ENCODE measurements at regions not wholly inside any gene's neighbourhood (a gene's known extent, or its start where the extent isn't known, plus 50 kb on each side); places are given as distances from the start of the nearest gene placed in this dataset.
A peak's percentile ranks its signal among the peaks of the same experiment; 100 is the strongest.

DNA sequence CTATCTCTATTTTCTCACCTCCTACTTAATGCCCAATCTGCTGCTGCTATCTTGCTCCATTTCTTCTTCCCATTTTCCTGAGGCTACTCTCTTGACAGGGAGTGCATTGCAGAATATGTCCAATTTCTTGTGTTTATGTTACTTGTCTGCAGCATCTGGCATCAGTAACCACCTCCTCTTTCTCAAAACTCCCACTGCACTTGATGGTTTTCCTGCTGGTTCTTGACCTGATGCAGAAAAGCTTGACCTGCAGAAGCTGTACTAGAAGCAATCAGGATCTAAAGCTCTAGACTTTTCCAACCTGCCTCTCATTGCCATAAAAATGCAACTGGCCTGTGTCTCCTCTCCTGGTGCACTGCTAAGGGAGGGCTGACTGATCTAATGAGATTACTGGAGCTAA is 287.8 kb downstream of the ZEB1 start:
- Histone ChIP-seq H3K27ac (ENCODE audit: low read depth, low read length) (no peak overlapping the region), H3K27me3 (ENCODE audit: insufficient read depth, low read length) (no peaks in the 10 kb centered on the region), H3K4me1 (ENCODE audit: control insufficient read depth, insufficient read depth, low read length, unreplicated experiment) (no peaks in the 10 kb centered on the region), H3K36me3 (ENCODE audit: insufficient read depth, low read length) (no peaks in the 10 kb centered on the region), H3K4me3 (ENCODE audit: low read depth, low read length) (no peak overlapping the region), H2AFZ (ENCODE audit: low read length, unreplicated experiment) (no peak overlapping the region), H3K79me2 (ENCODE audit: control insufficient read depth, insufficient read depth, low read length, unreplicated experiment) (no peaks in the 10 kb centered on the region)

DNA sequence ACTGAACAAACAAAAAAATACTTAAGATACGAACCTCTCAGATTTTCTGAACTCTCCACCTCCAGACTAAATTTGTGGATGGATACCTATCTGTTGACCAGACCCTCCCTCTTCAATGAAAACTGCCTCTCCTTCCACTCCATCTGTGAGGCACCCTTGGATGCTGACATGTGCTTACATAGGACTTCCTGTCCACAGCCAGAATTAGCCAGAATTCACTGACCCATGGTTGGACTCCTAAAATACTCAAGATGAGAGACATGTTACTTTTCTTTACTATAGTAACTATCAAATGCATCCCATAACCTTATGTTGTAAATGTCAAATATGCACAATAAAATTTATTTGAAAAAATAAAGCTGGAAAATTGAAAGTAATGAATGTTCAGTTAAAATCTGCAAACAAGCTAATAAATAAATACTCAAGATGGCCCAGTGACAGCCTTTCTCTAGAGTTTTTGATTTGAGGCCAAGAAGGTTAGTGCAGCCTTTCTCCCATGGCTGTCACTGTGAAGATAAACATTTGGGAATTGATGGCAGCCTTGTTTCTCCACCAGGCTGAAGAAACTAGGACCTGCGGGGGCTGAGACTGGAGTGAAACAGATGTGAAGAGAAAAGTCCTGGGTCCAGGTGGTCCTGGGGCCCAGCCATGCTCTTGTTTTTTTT is 287.0 kb downstream of the ZEB1 start:
- no peaks in the 10 kb centered on the region for H3K27me3 ChIP-seq (ENCODE audit: insufficient read depth, low read length)
- no peaks in the 10 kb centered on the region for H3K79me2 ChIP-seq (ENCODE audit: control insufficient read depth, insufficient read depth, low read length, unreplicated experiment)
- no peaks in the 10 kb centered on the region for H3K4me1 ChIP-seq (ENCODE audit: control insufficient read depth, insufficient read depth, low read length, unreplicated experiment)
- H3K27ac ChIP-seq (ENCODE audit: low read depth, low read length): no peak overlapping the region
- no peaks in the 10 kb centered on the region for H3K36me3 ChIP-seq (ENCODE audit: insufficient read depth, low read length)
- no peak overlapping the region for H3K4me3 ChIP-seq (ENCODE audit: low read depth, low read length)
- H2AFZ ChIP-seq (ENCODE audit: low read length, unreplicated experiment): no peak overlapping the region

DNA sequence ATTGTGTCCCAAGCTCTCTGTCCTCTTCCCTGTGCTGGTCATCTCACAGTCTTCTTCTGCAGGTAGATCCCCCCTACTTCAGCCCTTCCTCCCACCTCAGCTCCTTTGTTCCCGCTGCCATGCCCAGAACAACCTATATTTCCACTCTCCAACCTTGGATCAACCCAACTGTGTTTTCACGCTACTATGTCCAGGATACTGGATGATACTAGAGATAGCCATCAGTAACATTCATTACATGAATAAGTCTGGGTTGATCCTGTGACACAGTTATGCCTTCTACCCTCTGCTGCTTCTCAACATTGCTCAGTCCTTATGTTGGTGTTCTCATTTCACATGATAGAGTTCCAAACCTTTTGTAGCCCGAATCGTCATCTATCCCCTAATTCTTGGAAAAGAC is 286.4 kb downstream of the ZEB1 start:
- Histone ChIP-seq H2AFZ (ENCODE audit: low read length, unreplicated experiment) (no peak overlapping the region), H3K79me2 (ENCODE audit: control insufficient read depth, insufficient read depth, low read length, unreplicated experiment) (no peaks in the 10 kb centered on the region), H3K27me3 (ENCODE audit: insufficient read depth, low read length) (no peaks in the 10 kb centered on the region), H3K4me3 (ENCODE audit: low read depth, low read length) (no peak overlapping the region), H3K36me3 (ENCODE audit: insufficient read depth, low read length) (no peaks in the 10 kb centered on the region), H3K4me1 (ENCODE audit: control insufficient read depth, insufficient read depth, low read length, unreplicated experiment) (no peaks in the 10 kb centered on the region), H3K27ac (ENCODE audit: low read depth, low read length) (no peak overlapping the region)

DNA sequence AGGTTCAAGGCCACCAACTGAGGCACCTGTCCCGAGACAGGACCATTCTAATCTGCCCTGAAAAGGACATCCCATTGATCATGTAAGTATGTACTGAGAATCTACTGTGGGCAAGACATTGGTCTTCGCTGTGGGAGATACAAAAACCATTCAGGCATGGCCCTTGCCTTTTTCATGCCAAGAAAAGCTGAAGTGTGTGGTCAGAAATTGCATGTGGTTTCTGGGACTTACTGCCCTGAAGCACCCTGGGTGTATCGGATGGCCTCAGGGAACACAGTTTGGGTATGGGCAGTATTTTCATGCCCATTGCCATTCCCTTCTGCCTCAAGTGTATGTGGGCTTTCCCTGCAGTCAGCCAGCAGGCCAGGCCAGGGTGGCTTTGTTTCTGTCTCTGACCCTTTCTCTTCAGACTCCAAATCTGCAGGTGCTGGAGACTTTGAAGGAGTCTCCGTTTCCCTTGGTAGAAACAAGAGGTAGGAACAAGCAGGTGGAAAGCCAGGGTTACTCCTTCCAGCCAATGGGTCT is 285.7 kb downstream of the ZEB1 start:
- Histone ChIP-seq H3K4me1 (ENCODE audit: control insufficient read depth, insufficient read depth, low read length, unreplicated experiment) (no peaks in the 10 kb centered on the region), H3K36me3 (ENCODE audit: insufficient read depth, low read length) (no peaks in the 10 kb centered on the region), H2AFZ (ENCODE audit: low read length, unreplicated experiment) (no peak overlapping the region), H3K79me2 (ENCODE audit: control insufficient read depth, insufficient read depth, low read length, unreplicated experiment) (no peaks in the 10 kb centered on the region), H3K27ac (ENCODE audit: low read depth, low read length) (no peak overlapping the region), H3K4me3 (ENCODE audit: low read depth, low read length) (no peak overlapping the region), H3K27me3 (ENCODE audit: insufficient read depth, low read length) (no peaks in the 10 kb centered on the region)

DNA sequence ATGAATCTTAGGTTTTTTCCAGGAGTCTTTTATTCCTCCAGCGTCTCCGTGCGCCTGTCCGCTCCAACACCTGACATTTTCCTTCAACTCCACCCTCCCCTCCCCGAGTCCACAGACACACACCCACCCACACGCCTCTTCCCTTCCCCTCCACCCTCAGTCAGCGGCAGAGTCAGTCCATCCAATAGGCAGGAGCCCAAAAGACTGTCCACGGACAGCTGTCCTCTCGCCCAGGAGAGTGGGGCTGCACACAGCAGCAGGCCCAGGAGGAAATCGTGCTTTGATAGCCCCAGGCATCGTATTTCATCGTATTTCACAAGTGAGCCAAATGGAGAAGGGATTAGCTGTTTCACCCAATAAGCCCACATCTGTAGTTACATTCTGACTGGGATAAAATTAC is 285.1 kb downstream of the ZEB1 start:
- H3K79me2 ChIP-seq (ENCODE audit: control insufficient read depth, insufficient read depth, low read length, unreplicated experiment): no peaks in the 10 kb centered on the region
- no peaks in the 10 kb centered on the region for H3K36me3 ChIP-seq (ENCODE audit: insufficient read depth, low read length)
- H2AFZ ChIP-seq (ENCODE audit: low read length, unreplicated experiment): peak overlapping the region; percentile 15
- peak overlapping the region; percentile 79 for H3K4me3 ChIP-seq (ENCODE audit: low read depth, low read length)
- no peak overlapping the region for H3K27ac ChIP-seq (ENCODE audit: low read depth, low read length)
- H3K4me1 ChIP-seq (ENCODE audit: control insufficient read depth, insufficient read depth, low read length, unreplicated experiment): no peaks in the 10 kb centered on the region
- no peaks in the 10 kb centered on the region for H3K27me3 ChIP-seq (ENCODE audit: insufficient read depth, low read length)

DNA sequence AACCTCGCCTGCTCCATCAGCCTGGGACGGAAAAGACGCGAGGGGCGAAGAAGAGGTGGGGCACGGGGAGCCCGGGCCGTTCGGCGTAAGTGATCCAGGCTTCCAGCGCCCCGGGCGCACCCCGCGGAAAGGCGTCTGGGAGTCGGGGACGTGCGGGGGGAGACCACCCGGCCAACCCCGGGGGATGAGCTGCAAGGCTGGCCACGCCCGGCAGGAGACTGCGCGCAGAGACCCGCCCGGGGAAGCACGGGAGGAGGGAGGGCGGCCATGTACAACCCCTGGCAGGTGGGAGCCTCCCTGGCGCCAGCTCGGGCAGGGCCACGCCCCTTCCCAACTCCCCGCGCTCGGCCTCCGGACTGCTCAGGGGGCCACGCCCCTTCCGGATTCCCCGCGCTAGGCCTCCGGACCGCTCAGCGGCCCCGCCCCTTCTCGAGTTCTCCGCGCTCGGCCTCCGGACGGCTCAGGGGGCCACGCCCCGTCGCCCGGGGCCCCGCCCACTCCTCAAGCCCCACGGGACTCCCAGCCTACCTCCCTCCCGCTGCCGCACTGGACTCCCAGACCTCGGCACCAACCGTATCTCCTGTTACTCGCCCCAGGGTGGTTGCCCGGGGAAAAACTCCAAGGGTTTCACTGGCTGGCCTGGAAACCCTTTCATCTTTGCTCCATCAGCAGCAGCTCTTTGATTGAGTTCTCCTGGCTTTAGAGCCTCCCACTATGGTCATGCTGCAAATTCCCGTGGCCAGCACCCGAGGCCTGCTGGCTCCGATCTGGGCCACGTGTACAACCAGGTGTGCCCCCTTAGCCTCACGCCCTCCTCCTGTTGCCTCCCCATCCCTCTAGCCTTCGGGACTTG is 284.4 kb downstream of the ZEB1 start:
- Histone ChIP-seq H3K27ac (ENCODE audit: low read depth, low read length) (peak overlapping the region; percentile 60; the same call in 1 of the 2 replicates), H2AFZ (ENCODE audit: low read length, unreplicated experiment) (peak overlapping the region; percentile 15)

DNA sequence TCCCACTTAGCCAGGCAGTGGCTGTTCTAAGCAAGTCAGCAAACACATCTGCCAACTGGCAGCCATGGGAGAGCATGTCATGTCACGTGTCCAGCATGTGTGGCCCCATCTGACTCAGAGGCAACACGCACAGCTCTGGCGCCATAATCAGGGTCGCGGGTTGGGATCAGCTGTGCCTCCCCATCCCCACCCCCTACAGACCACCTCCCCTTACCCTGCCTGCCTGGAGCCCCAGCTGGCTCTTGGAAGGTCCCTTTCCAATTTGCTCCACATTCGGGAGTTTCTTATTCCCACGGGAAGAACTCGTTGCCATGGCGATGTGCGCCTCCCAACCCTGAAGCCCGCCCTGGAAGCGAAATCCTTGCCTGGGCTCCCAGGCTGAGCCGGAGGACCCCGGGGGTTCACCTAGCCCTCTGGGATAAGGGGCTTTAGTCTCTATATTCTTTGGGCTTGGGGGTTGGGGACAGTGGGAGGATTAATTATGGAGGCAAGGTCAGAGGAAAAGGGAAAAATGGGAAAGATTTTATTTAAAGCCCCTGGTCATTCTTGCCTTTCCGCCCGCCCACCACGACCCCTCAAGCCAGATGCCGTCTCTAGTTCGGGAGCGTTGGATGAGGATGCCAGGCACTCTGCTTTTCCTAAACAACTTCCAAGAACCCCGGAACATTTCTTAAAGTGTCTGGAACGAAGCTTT is 283.7 kb downstream of the ZEB1 start:
- Histone ChIP-seq H3K27me3 (ENCODE audit: insufficient read depth, low read length) (no peaks in the 10 kb centered on the region), H2AFZ (ENCODE audit: low read length, unreplicated experiment) (peak overlapping the region; percentile 12), H3K4me3 (ENCODE audit: low read depth, low read length) (peak overlapping the region; percentile 79), H3K4me1 (ENCODE audit: control insufficient read depth, insufficient read depth, low read length, unreplicated experiment) (no peaks in the 10 kb centered on the region), H3K36me3 (ENCODE audit: insufficient read depth, low read length) (no peaks in the 10 kb centered on the region), H3K27ac (ENCODE audit: low read depth, low read length) (peak overlapping the region; percentile 60; the same call in 1 of the 2 replicates), H3K79me2 (ENCODE audit: control insufficient read depth, insufficient read depth, low read length, unreplicated experiment) (no peaks in the 10 kb centered on the region)

More for the DNA sequence above, 284.4 kb downstream of the ZEB1 start:
- H3K4me1 ChIP-seq (ENCODE audit: control insufficient read depth, insufficient read depth, low read length, unreplicated experiment): no peaks in the 10 kb centered on the region
- peak overlapping the region; percentile 79 for H3K4me3 ChIP-seq (ENCODE audit: low read depth, low read length)
- no peaks in the 10 kb centered on the region for H3K79me2 ChIP-seq (ENCODE audit: control insufficient read depth, insufficient read depth, low read length, unreplicated experiment)
- no peaks in the 10 kb centered on the region for H3K36me3 ChIP-seq (ENCODE audit: insufficient read depth, low read length)
- no peaks in the 10 kb centered on the region for H3K27me3 ChIP-seq (ENCODE audit: insufficient read depth, low read length)

DNA sequence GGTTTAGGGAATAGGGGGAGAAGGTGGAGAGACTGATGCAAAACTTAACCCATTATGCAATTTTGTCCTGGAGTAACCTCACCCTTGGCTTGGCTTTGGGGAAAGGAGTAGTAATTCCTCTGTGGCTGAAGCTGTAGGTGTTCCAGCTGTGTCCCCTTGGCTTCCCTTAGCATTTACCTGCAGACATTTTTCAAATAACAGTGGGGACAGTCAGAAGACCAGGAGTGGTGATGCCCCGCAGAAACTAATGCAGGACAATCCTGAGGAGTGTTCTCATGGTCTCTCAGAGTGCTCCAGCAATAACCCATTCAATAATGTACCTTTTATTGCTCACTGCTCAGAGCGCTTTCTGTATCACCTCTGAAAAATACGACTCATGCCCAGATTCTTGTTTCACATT is 282.1 kb downstream of the ZEB1 start:
- Histone ChIP-seq H3K36me3 (ENCODE audit: insufficient read depth, low read length) (no peaks in the 10 kb centered on the region), H3K4me1 (ENCODE audit: control insufficient read depth, insufficient read depth, low read length, unreplicated experiment) (peaks cover 7% of the 10 kb centered on the region), H3K4me3 (ENCODE audit: low read depth, low read length) (no peak overlapping the region), H3K27ac (ENCODE audit: low read depth, low read length) (no peak overlapping the region), H2AFZ (ENCODE audit: low read length, unreplicated experiment) (no peak overlapping the region), H3K79me2 (ENCODE audit: control insufficient read depth, insufficient read depth, low read length, unreplicated experiment) (no peaks in the 10 kb centered on the region), H3K27me3 (ENCODE audit: insufficient read depth, low read length) (no peaks in the 10 kb centered on the region)

DNA sequence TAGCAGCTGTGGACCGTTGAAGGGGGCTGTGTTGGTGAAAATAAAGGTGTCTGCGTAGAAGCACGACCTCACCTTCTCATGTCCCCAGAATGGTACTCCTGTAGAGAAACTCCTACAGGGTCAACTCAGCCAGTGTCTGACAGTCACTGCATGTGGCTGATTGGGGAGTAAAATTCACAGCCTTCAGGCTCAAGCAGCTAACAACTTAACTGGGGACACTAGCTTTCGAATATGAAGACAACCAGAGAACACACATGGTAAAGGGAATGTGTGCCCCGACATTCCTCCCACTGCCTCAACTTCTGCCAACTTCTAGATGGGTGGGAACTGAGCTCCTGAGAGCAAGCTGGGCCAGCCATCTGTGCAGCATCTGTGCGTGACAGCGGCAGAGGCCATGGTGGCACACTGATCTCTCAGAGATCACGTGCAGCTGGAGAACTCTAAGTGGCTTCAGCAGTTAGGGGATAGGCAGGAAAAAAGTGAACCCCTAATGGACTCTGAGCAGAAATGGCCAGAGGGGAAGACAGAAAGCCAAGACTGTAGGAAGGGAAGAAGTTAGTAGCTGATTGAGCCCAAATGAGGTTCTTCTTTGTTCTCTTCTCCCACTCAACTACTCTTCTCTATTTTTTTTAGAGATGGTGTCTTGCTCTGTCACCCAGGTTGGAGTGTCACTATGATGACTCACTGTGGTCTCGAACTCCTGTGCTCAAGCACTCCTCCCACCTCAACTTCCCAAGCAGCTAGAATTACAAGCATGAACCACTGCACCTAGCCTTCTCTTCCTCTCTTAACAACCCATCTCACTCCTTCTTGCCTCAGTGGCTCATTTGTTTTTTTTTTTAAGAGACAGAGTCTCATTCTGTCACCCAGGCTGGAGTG is 280.8 kb downstream of the ZEB1 start:
- H2AFZ ChIP-seq (ENCODE audit: low read length, unreplicated experiment): no peak overlapping the region
- H3K4me1 ChIP-seq (ENCODE audit: control insufficient read depth, insufficient read depth, low read length, unreplicated experiment): peaks cover 12% of the 10 kb centered on the region
- no peak overlapping the region for H3K27ac ChIP-seq (ENCODE audit: low read depth, low read length)
- no peaks in the 10 kb centered on the region for H3K27me3 ChIP-seq (ENCODE audit: insufficient read depth, low read length)
- no peaks in the 10 kb centered on the region for H3K79me2 ChIP-seq (ENCODE audit: control insufficient read depth, insufficient read depth, low read length, unreplicated experiment)
- no peaks in the 10 kb centered on the region for H3K36me3 ChIP-seq (ENCODE audit: insufficient read depth, low read length)
- H3K4me3 ChIP-seq (ENCODE audit: low read depth, low read length): no peak overlapping the region

DNA sequence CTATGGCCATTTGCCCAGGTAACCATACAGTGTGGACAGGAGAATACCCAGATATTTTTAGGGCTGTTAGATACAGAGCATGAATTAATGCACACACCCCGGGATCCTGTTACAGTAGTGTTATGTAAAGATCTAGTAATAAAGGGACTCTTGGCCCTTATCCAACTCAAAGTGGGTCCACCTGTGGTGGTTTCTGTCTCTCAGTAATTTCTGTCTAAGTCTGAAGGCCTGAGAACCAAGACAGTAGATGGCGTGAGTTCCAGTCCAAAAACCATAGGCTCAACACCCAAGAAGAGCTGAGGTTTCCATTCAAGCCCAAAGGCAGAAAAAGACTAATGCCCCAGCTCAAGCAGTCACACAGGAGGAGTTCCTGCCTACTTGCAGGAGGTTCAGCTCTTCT is 277.7 kb downstream of the ZEB1 start:
- H3K79me2 ChIP-seq (ENCODE audit: control insufficient read depth, insufficient read depth, low read length, unreplicated experiment): no peaks in the 10 kb centered on the region
- no peak overlapping the region for H3K4me3 ChIP-seq (ENCODE audit: low read depth, low read length)
- no peaks in the 10 kb centered on the region for H3K36me3 ChIP-seq (ENCODE audit: insufficient read depth, low read length)
- H3K27ac ChIP-seq (ENCODE audit: low read depth, low read length): no peak overlapping the region
- peaks cover 12% of the 10 kb centered on the region for H3K4me1 ChIP-seq (ENCODE audit: control insufficient read depth, insufficient read depth, low read length, unreplicated experiment)
- no peak overlapping the region for H2AFZ ChIP-seq (ENCODE audit: low read length, unreplicated experiment)
- no peaks in the 10 kb centered on the region for H3K27me3 ChIP-seq (ENCODE audit: insufficient read depth, low read length)
